Neuronal stem cell (in vitro differentiated cells): ENCODE measurements at regions not wholly inside any gene's neighbourhood (a gene's known extent, or its start where the extent isn't known, plus 50 kb on each side); places are given as distances from the start of the nearest gene placed in this dataset.

ENCODE experiments used
- DNase-seq: peaks from one replicate; pipeline ENCODE4 v3.0.0-alpha.2; 2013; ENCODE audit warnings: low spot score
- H2AFZ ChIP-seq: one replicate; pipeline ENCODE4 v1.6.1; 2013; ENCODE audit warnings: mild to moderate bottlenecking, low read length, inconsistent platforms
- H2AK5ac ChIP-seq: 2 replicates; pipeline ENCODE4 v1.6.1; 2013; ENCODE audit warnings: low read depth, mild to moderate bottlenecking, inconsistent platforms, low read length, moderate library complexity, mixed read lengths
- H2BK120ac ChIP-seq: 2 replicates; pipeline ENCODE4 v1.6.1; 2013; ENCODE audit warnings: low read depth, mild to moderate bottlenecking, inconsistent platforms, low read length, moderate library complexity, mixed read lengths
- H2BK12ac ChIP-seq: one replicate; pipeline ENCODE4 v1.6.1; 2013; ENCODE audit warnings: low read length, inconsistent platforms
- H2BK15ac ChIP-seq: 2 replicates; pipeline ENCODE4 v1.6.1; 2013; ENCODE audit warnings: mild to moderate bottlenecking, low read length, inconsistent platforms, mixed read lengths
- H2BK5ac ChIP-seq: one replicate; pipeline ENCODE4 v1.6.1; 2013; ENCODE audit warnings: inconsistent platforms, mild to moderate bottlenecking, low read length, moderate library complexity
- H3K14ac ChIP-seq: one replicate; pipeline ENCODE4 v1.6.1; 2013; ENCODE audit warnings: low read length, inconsistent platforms
- H3K18ac ChIP-seq: 2 replicates; pipeline ENCODE4 v1.6.1; 2013; ENCODE audit warnings: low read length, inconsistent platforms
- H3K23ac ChIP-seq: 2 replicates; pipeline ENCODE4 v1.6.1; 2013; ENCODE audit warnings: low read depth, mild to moderate bottlenecking, mixed read lengths, low read length, inconsistent platforms; ENCODE audit not compliant: poor library complexity
- H3K27ac ChIP-seq: replicated peaks from 3 replicates; pipeline ENCODE4 v1.5.1; 2013; ENCODE audit warnings: low read length, inconsistent platforms
- H3K27me3 ChIP-seq, 3 experiments: 2 replicates each; pipeline ENCODE4 v1.6.1; 2013; ENCODE audit warnings: low read length in 3 of 3, mild to moderate bottlenecking in 2 of 3, inconsistent platforms in 1 of 3, low read depth in 1 of 3, mixed read lengths in 1 of 3, moderate library complexity in 1 of 3; ENCODE audit not compliant: control insufficient read depth in 3 of 3, insufficient read depth in 3 of 3
- H3K36me3 ChIP-seq, 2 donors: replicated peaks in 1 of 2; 2 replicates each; pipeline ENCODE4 v1.6.1; 2013; ENCODE audit warnings: low read length in 2 of 2; ENCODE audit not compliant: control insufficient read depth in 2 of 2, insufficient read depth in 2 of 2
- H3K4ac ChIP-seq: 2 replicates; pipeline ENCODE4 v1.6.1; 2013; ENCODE audit warnings: inconsistent platforms, mild to moderate bottlenecking, low read length, moderate library complexity
- H3K4me1 ChIP-seq, 2 donors: 1 replicate in 1 of 2; 2 replicates in 1 of 2; pipeline ENCODE4 v1.6.1; 2013; ENCODE audit warnings: low read length in 2 of 2, low read depth in 1 of 2; ENCODE audit not compliant: control insufficient read depth in 2 of 2, insufficient read depth in 1 of 2
- H3K4me2 ChIP-seq: one replicate; pipeline ENCODE4 v1.6.1; 2013; ENCODE audit warnings: mild to moderate bottlenecking, low read length, inconsistent platforms; ENCODE audit not compliant: insufficient read depth, poor library complexity, severe bottlenecking
- H3K4me3 ChIP-seq, 2 donors: 2 replicates each; pipeline ENCODE4 v1.5.1; 2013; ENCODE audit warnings: low read length in 2 of 2, mild to moderate bottlenecking in 2 of 2, inconsistent platforms in 1 of 2, moderate library complexity in 1 of 2
- H3K79me1 ChIP-seq: one replicate; pipeline ENCODE4 v1.6.1; 2013; ENCODE audit warnings: low read depth, mild to moderate bottlenecking, inconsistent platforms, low read length, moderate library complexity
- H3K9ac ChIP-seq: one replicate; pipeline ENCODE4 v1.6.1; 2013; ENCODE audit warnings: mild to moderate bottlenecking, low read depth, low read length, inconsistent platforms; ENCODE audit not compliant: poor library complexity
- H3K9me3 ChIP-seq, 2 donors: replicated peaks in 1 of 2; 2 replicates each; pipeline versions ENCODE3 to v1.6.1; 2013; ENCODE audit warnings: low read length in 2 of 2, mild to moderate bottlenecking in 2 of 2, inconsistent platforms in 1 of 2, low read depth in 1 of 2, mixed read lengths in 1 of 2, moderate library complexity in 1 of 2; ENCODE audit not compliant: control insufficient read depth in 2 of 2, insufficient read depth in 1 of 2
- H4K8ac ChIP-seq: one replicate; pipeline ENCODE4 v1.6.1; 2013; ENCODE audit warnings: low read depth, mild to moderate bottlenecking, inconsistent platforms, low read length, moderate library complexity
- H4K91ac ChIP-seq: one replicate; pipeline ENCODE4 v1.6.1; 2013; ENCODE audit warnings: low read length, low read depth, mild to moderate bottlenecking, inconsistent platforms; ENCODE audit not compliant: poor library complexity
- WGBS, 2 donors: extraction: QIAGEN DNeasy Blood & Tissue Kit; methylation state at CpG; one replicate each; pipeline ENCODE4 v1.1.7; 2013; ENCODE audit warnings: missing lambda C conversion rate in 2 of 2, mixed read lengths in 1 of 2; ENCODE audit not compliant: insufficient read length in 2 of 2, insufficient replicate concordance in 1 of 2; ENCODE audit errors: extremely low coverage in 2 of 2; 5-methylcytosine and 5-hydroxymethylcytosine counted together

GRCh38 chrX:13372203-13372980, 52.5 kb upstream of the ATXN3L start:
- Histone ChIP-seq H3K4me1 (peaks cover 0 to 5% of the 10 kb centered on the region in 2 donors), H3K9me3 (no peaks in the 10 kb centered on the region), H3K4me3 (no peak overlapping the region), H3K14ac (no peak overlapping the region), H2BK5ac (no peak overlapping the region), H3K4me2 (no peak overlapping the region), H3K4ac (no peak overlapping the region), H2BK12ac (no peak overlapping the region), H3K23ac (no peak overlapping the region), H3K27ac (no peak overlapping the region), H3K27me3 (no peaks in the 10 kb centered on the region), H2AFZ (no peak overlapping the region), H2BK120ac (no peak overlapping the region), H3K18ac (no peak overlapping the region), H2AK5ac (no peak overlapping the region), H4K8ac (no peak overlapping the region), H3K79me1 (no peaks in the 10 kb centered on the region), H3K9ac (no peak overlapping the region), H4K91ac (no peak overlapping the region), H2BK15ac (no peak overlapping the region), H3K36me3 (no peaks in the 10 kb centered on the region)
- no CpG with 5 or more reads among the region's 2 CpGs for WGBS, 2 donors
- DNase-seq: no peak

- no peak overlapping the region for H3K4ac ChIP-seq
- DNase-seq: no peak
- no peak overlapping the region for H4K91ac ChIP-seq
- H3K23ac ChIP-seq: no peak overlapping the region
- H3K9me3 ChIP-seq: no peaks in the 10 kb centered on the region
- no peak overlapping the region for H2AFZ ChIP-seq
- no peak overlapping the region for H2BK12ac ChIP-seq
- H3K18ac ChIP-seq: no peak overlapping the region
- H3K27ac ChIP-seq: no peak overlapping the region
- peaks cover 0 to 5% of the 10 kb centered on the region in 2 donors for H3K4me1 ChIP-seq
- H3K4me3 ChIP-seq: no peak overlapping the region
- no peak overlapping the region for H3K14ac ChIP-seq
- H2BK120ac ChIP-seq: no peak overlapping the region
- H3K9ac ChIP-seq: no peak overlapping the region
- H4K8ac ChIP-seq: no peak overlapping the region
- no peaks in the 10 kb centered on the region for H3K79me1 ChIP-seq
- no peaks in the 10 kb centered on the region for H3K27me3 ChIP-seq
- H2BK15ac ChIP-seq: no peak overlapping the region
- no peaks in the 10 kb centered on the region for H3K36me3 ChIP-seq
- H3K4me2 ChIP-seq: no peak overlapping the region
- H2AK5ac ChIP-seq: no peak overlapping the region
- no peak overlapping the region for H2BK5ac ChIP-seq
Measured at GRCh38 chrX:13371186-13371585, 51.3 kb upstream of the ATXN3L start.

GRCh38 chrX:13370713-13371112, 50.9 kb upstream of the ATXN3L start:
- Histone ChIP-seq H2AK5ac (no peak overlapping the region), H3K18ac (no peak overlapping the region), H4K91ac (no peak overlapping the region), H2AFZ (no peak overlapping the region), H2BK120ac (no peak overlapping the region), H3K79me1 (no peaks in the 10 kb centered on the region), H4K8ac (no peak overlapping the region), H3K9me3 (no peaks in the 10 kb centered on the region), H2BK5ac (no peak overlapping the region), H3K27me3 (no peaks in the 10 kb centered on the region), H3K36me3 (no peaks in the 10 kb centered on the region), H3K4me3 (no peak overlapping the region), H3K9ac (no peak overlapping the region), H3K4me2 (no peak overlapping the region), H3K14ac (no peak overlapping the region), H3K27ac (no peak overlapping the region), H3K23ac (no peak overlapping the region), H2BK15ac (no peak overlapping the region), H2BK12ac (no peak overlapping the region), H3K4me1 (peaks cover 0 to 5% of the 10 kb centered on the region in 2 donors), H3K4ac (no peak overlapping the region)
- WGBS, 2 donors: no CpG with 5 or more reads among the region's 1 CpG
- no peak for DNase-seq
